ENCODE measurements at regions not wholly inside any gene's neighbourhood (a gene's known extent, or its start where the extent isn't known, plus 50 kb on each side); places are given as distances from the start of the nearest gene placed in this dataset.
A peak's percentile ranks its signal among the peaks of the same experiment; 100 is the strongest.

DNA sequence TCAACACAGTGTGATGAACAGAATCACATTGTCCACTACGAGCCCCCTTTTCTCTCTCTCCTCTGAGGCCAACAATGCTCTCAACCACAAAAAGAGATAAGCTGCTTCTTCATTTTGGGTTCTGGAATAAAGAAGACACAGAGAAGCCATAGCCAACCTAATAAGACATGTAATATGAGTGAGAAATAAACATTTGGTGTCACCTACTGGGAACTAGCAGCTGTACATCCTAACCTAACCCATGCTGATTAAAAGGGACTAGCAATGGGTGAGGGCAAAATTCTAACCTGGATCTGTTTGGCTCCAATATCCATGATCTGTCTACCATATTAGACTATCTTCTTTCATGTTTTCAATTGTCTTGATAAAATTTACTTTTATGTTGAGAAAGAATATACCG is 369.1 kb upstream of the MARCKS start:
- no peak for TF ChIP-seq ZFX (IDR thresholded peaks at IDR 0.05)
- TF ChIP-seq, protein P1, sequence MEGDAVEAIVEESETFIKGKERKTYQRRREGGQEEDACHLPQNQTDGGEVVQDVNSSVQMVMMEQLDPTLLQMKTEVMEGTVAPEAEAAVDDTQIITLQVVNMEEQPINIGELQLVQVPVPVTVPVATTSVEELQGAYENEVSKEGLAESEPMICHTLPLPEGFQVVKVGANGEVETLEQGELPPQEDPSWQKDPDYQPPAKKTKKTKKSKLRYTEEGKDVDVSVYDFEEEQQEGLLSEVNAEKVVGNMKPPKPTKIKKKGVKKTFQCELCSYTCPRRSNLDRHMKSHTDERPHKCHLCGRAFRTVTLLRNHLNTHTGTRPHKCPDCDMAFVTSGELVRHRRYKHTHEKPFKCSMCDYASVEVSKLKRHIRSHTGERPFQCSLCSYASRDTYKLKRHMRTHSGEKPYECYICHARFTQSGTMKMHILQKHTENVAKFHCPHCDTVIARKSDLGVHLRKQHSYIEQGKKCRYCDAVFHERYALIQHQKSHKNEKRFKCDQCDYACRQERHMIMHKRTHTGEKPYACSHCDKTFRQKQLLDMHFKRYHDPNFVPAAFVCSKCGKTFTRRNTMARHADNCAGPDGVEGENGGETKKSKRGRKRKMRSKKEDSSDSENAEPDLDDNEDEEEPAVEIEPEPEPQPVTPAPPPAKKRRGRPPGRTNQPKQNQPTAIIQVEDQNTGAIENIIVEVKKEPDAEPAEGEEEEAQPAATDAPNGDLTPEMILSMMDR (conservative IDR thresholded peaks at IDR 0.05): peak; percentile 25
- H3K27ac ChIP-seq: no peak overlapping the region

DNA sequence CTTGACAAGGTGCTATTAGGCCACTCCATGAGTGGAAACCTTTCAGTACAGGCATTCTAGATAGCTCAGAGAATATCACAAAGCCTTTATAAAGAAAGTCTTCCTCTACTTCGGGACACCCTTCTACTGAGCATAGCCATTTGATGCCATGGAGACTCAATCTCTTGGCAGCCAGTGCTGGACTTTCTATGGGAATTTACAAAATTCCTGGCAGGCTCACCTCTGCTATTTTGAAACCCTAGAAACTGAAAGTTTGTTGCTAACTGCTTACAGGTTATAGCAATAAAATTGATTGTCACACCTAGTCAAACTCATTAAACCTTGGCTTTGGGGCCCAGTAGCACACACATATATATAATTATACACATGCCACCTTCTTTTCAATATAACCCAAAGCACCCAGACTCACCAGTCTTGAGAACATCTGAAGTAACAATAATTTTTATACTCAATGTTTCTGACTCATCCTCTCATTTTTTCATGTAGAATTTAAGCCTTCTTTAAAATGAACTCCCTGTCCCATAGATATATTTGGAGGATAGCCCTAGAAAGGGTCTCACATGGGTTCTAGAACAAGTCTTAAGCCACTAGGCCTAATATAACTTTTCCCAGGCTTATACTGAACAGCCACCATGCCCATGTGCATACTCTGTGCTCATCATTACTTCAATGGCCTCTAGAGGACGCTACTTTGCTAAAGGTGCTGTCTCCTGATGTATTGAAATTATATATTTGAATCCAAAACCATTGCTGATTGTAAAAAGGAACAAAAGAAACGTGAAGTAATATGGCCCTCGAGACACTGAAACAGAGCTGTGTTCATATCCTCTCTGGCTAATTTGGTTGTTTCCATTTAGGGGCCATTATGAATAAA is 368.1 kb upstream of the MARCKS start:
- H3K27ac ChIP-seq: no peak overlapping the region
- TF ChIP-seq, protein P1 (conservative IDR thresholded peaks at IDR 0.05): peak; percentile 27
- TF ChIP-seq ZFX (IDR thresholded peaks at IDR 0.05): no peak

DNA sequence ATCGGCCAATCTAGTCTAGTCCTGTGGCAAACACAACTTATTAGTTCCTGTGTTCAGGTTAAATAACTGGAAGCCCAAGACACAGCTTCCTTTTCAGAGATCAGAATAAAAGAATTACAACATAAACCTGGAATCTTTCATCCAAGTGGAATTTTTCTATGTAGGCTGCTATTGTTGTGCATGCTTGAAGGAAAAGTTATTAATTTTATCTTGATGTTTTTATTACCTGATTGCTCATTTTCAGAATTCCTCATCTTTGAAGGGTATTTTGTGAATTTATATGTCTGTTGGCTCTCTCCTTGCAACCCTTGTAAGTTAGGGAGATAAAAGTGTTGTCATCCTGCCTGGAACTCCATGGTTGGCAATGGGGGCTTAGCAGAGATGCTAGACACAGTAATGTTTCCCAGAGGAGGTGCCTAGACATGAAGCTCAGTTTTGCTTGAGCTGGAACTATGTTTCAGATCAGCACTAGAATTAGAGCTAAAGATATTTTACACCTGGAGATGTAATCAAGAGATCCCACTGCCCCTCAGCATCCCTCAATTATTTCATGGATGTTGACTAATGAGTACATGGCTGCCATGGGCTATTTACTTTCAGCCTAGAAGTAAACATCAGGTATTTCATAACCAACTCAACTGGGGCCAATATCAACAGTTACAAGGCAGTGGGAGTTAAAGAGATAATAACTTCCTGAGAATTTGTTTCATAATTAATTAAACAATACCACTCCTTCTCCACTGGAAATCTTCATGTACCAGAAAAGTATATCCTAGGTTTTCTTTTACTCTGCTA is 367.0 kb upstream of the MARCKS start:
- H3K27ac ChIP-seq: no peak overlapping the region
- TF ChIP-seq, protein P1 (conservative IDR thresholded peaks at IDR 0.05): no peak
- TF ChIP-seq ZFX (IDR thresholded peaks at IDR 0.05): no peak

DNA sequence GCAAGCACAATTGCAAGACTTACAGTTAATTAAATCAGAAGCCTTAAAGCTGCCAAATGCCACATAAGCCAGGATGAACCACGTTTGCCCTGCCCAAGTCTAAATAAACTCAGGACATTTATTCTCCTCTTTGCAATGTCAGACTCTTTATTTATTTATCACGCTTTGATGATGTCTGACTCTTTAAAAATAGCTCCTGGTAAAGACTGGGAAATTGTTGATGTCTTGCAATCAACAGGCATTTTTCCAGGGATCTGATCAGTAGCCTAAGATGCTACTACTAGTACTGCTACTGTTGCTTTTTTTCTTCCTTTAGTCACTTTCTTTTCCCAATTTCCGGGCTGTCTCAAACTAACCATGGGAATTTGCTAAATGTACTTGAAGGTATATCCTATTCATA is 365.8 kb upstream of the MARCKS start:
- TF ChIP-seq, protein P1 (conservative IDR thresholded peaks at IDR 0.05): no peak
- no peak for TF ChIP-seq ZFX (IDR thresholded peaks at IDR 0.05)
- no peak overlapping the region for H3K27ac ChIP-seq

DNA sequence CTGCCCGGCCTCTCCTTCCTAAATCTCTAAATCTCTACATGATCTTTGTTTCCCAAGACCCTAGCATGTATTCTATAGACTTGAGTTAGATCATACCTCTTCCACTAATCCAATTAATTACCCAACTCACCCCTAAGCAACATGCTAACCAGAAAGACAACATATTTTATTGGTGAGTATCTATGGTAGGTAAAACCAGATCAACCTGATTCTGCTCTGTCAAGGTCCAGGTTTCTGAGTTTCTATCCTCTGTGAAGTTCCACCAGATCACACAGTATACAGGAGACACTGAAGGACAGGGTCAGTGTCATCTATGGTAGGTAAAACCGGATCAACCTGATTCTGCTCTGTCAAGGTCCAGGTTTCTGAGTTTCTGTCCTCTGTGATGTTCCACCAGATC is 363.2 kb upstream of the MARCKS start:
- TF ChIP-seq ZFX (IDR thresholded peaks at IDR 0.05): no peak
- TF ChIP-seq, protein P1 (conservative IDR thresholded peaks at IDR 0.05): no peak

DNA sequence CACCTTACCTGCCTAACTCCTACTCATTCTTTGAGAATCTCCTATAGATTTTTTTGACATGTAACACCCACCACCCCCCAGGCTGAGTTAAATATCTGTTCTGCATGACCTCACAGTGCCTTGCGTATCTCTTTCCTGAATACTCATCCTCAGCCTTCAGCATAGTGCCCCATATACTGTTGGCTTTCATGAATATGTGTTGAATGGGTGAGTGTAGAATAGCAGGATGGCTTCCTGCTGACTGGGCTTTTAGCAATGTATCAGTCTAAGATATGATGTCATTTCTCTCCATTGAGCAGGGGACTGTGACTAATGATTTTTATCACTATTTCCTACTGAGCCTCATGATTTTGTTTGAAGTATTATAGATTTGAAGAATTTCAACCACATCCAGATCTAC is 361.6 kb upstream of the MARCKS start:
- H3K27ac ChIP-seq: no peak overlapping the region
- TF ChIP-seq, protein P1 (conservative IDR thresholded peaks at IDR 0.05): no peak
- no peak for TF ChIP-seq ZFX (IDR thresholded peaks at IDR 0.05)

More for the DNA sequence above, 363.2 kb upstream of the MARCKS start:
- H3K27ac ChIP-seq: no peak overlapping the region

DNA sequence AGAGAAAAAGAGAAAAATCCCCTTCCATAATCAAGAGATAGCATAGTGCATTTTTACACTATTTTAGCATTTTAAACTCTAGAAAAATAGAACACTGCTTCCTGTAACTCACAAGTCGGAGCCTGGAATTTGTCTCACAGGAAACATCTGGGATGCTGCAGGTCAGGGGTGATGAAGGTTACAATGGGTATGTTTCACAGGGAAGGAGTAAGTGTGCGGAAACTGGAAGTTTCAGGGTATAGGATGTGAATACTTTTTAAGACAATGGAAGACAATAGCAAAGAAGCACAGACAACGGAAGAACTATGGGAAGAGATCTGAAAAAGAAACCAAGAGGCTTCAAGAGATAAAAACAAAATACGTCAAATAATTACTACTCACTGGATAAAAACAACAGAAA is 361.0 kb upstream of the MARCKS start:
- no peak overlapping the region for H3K27ac ChIP-seq
- TF ChIP-seq, protein P1 (conservative IDR thresholded peaks at IDR 0.05): no peak
- TF ChIP-seq ZFX (IDR thresholded peaks at IDR 0.05): no peak

Measured in C4-2B (cell line).